ENCODE measurements at regions not wholly inside any gene's neighbourhood (a gene's known extent, or its start where the extent isn't known, plus 50 kb on each side); places are given as distances from the start of the nearest gene placed in this dataset.

- no peak overlapping the region for H2AFZ ChIP-seq (ENCODE audit: low read depth)
- H3K9me2 ChIP-seq: no peaks in the 10 kb centered on the region
- CTCF ChIA-PET: interaction anchor here (0.6 to 1.6 kb wide), 2 partner anchors 14 to 722 kb away, joined by 3 to 5 read pairs; no protein-coding TSS in a partner anchor
- no peak overlapping the region for H3K4me2 ChIP-seq
- no peak overlapping the region for H3K27ac ChIP-seq (ENCODE audit: low read depth in 2 of 2, low read length in 1 of 2)
- no peaks in the 10 kb centered on the region for H3K27me3 ChIP-seq (ENCODE audit: insufficient read depth)
- H3F3A ChIP-seq (replicated peaks; ENCODE audit: insufficient read depth): no peaks in the 10 kb centered on the region
- no peak overlapping the region for H3K9ac ChIP-seq
- POLR2A ChIA-PET: no interaction called here
- H4K20me1 ChIP-seq (ENCODE audit: insufficient read depth): no peaks in the 10 kb centered on the region
- DNase-seq: no peak
- H3K4me1 ChIP-seq (ENCODE audit: control insufficient read depth in 1 of 2, insufficient read depth in 2 of 2, low read depth in 1 of 2, low read length in 1 of 2): no peaks in the 10 kb centered on the region
- 38% methylated on average over 10 of the region's 10 CpGs for WGBS (ENCODE audit: low lambda C conversion rate)
- H3K79me2 ChIP-seq (ENCODE audit: insufficient read depth): no peaks in the 10 kb centered on the region
- no peak overlapping the region for H3K4me3 ChIP-seq (ENCODE audit: low read depth in 2 of 2, low read length in 1 of 2)
- no peaks in the 10 kb centered on the region for H3K9me3 ChIP-seq
- TF ChIP-seq MXI1 (IDR thresholded peaks at IDR 0.05; ENCODE audit: low read depth, low read length): no peak
- no peak for TF ChIP-seq MEF2A (IDR thresholded peaks at IDR 0.05; ENCODE audit: borderline replicate concordance, low read depth)
- no peak for TF ChIP-seq RAD21 (IDR thresholded peaks at IDR 0.05; ENCODE audit: low read length)
- TF ChIP-seq GABPA (IDR thresholded peaks at IDR 0.05; ENCODE audit: low read depth): no peak
- TF ChIP-seq EP300 (IDR thresholded peaks at IDR 0.05; ENCODE audit: borderline replicate concordance in 1 of 2, low read depth in 1 of 2, low read length in 1 of 2): no peak
- no peak for TF ChIP-seq FOSL2 (IDR thresholded peaks at IDR 0.05; ENCODE audit: borderline replicate concordance, low read depth)
- H3K36me3 ChIP-seq (replicated peaks in 1 of 2; ENCODE audit: control insufficient read depth in 1 of 2, insufficient read depth in 2 of 2, low read length in 1 of 2): no peaks in the 10 kb centered on the region
These were observed 364.8 kb downstream of the RPS6KC1 start for GRCh38 chr1:213415691-213416380.

DNA sequence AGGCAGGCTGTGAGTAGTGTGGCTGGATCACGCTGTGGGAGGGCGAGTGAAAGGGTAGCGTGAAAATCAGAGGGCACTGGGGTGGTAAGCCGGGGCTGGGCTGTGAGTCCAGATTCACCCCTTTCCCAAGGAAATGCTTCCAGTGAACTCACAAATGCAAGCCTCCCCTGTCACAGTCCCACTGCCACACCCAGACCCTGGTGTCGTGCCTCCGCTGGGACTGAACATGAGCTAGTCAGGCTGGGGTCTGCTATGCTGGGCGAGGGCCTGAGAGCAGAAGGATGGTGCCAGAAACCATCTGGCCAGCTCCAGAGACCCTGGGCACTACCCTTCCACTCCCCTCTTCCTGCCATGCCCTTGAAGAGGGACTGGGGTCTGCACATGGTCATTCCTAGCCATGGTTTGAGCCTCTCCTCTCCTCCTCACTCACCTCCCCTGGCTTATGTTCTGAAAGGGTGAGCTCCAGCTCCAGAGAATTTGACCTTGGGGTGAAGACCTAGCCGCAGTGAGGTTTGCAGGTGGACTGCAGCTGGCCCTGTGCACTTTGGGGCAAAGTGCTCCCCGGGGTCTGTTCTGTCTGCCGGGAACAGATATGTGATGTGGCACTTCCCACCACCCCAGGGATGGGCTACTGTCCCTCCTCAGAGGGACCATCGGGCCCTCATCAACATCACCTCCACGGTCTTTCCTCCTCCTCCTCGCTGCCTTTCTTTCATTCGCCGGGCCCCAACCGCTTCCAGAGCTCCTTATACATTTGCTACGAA lies 365.6 kb downstream of the RPS6KC1 start:
- H3K4me1 ChIP-seq (ENCODE audit: control insufficient read depth in 1 of 2, insufficient read depth in 2 of 2, low read depth in 1 of 2, low read length in 1 of 2): no peaks in the 10 kb centered on the region
- H3K4me2 ChIP-seq: no peak overlapping the region
- TF ChIP-seq NRF1 (IDR thresholded peaks at IDR 0.05; ENCODE audit: low read depth, low read length) (no peak), MXI1 (IDR thresholded peaks at IDR 0.05; ENCODE audit: low read depth, low read length) (no peak), TCF12 (IDR thresholded peaks at IDR 0.05) (no peak), POLR2AphosphoS5 (IDR thresholded peaks at IDR 0.05; ENCODE audit: low read depth, low read length) (no peak), GABPA (IDR thresholded peaks at IDR 0.05; ENCODE audit: low read depth) (no peak), ELF1 (IDR thresholded peaks at IDR 0.05) (no peak), CHD2 (IDR thresholded peaks at IDR 0.05; ENCODE audit: low read length, partially characterized antibody) (no peak), FOXM1 (IDR thresholded peaks at IDR 0.05; ENCODE audit: low read depth) (no peak), SIN3A (IDR thresholded peaks at IDR 0.05; ENCODE audit: borderline replicate concordance, low read depth, low read length) (no peak), YY1 (IDR thresholded peaks at IDR 0.05; ENCODE audit: low read depth) (no peak), FOSL2 (IDR thresholded peaks at IDR 0.05; ENCODE audit: borderline replicate concordance, low read depth) (no peak), RXRA (IDR thresholded peaks at IDR 0.05; ENCODE audit: borderline replicate concordance, low read depth) (no peak), MAX (IDR thresholded peaks at IDR 0.05; ENCODE audit: low read depth) (no peak), EZH2phosphoT487 (IDR thresholded peaks at IDR 0.05; ENCODE audit: borderline replicate concordance, low read depth) (no peak), NFIC (IDR thresholded peaks at IDR 0.05; ENCODE audit: borderline replicate concordance) (no peak)
- TF ChIP-seq, protein P1, sequence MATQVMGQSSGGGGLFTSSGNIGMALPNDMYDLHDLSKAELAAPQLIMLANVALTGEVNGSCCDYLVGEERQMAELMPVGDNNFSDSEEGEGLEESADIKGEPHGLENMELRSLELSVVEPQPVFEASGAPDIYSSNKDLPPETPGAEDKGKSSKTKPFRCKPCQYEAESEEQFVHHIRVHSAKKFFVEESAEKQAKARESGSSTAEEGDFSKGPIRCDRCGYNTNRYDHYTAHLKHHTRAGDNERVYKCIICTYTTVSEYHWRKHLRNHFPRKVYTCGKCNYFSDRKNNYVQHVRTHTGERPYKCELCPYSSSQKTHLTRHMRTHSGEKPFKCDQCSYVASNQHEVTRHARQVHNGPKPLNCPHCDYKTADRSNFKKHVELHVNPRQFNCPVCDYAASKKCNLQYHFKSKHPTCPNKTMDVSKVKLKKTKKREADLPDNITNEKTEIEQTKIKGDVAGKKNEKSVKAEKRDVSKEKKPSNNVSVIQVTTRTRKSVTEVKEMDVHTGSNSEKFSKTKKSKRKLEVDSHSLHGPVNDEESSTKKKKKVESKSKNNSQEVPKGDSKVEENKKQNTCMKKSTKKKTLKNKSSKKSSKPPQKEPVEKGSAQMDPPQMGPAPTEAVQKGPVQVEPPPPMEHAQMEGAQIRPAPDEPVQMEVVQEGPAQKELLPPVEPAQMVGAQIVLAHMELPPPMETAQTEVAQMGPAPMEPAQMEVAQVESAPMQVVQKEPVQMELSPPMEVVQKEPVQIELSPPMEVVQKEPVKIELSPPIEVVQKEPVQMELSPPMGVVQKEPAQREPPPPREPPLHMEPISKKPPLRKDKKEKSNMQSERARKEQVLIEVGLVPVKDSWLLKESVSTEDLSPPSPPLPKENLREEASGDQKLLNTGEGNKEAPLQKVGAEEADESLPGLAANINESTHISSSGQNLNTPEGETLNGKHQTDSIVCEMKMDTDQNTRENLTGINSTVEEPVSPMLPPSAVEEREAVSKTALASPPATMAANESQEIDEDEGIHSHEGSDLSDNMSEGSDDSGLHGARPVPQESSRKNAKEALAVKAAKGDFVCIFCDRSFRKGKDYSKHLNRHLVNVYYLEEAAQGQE (IDR thresholded peaks at IDR 0.05; ENCODE audit: low read depth, low read length): no peak
- TF ChIP-seq, protein P2, sequence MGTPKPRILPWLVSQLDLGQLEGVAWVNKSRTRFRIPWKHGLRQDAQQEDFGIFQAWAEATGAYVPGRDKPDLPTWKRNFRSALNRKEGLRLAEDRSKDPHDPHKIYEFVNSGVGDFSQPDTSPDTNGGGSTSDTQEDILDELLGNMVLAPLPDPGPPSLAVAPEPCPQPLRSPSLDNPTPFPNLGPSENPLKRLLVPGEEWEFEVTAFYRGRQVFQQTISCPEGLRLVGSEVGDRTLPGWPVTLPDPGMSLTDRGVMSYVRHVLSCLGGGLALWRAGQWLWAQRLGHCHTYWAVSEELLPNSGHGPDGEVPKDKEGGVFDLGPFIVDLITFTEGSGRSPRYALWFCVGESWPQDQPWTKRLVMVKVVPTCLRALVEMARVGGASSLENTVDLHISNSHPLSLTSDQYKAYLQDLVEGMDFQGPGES (IDR thresholded peaks at IDR 0.05; ENCODE audit: low read depth, low read length): no peak
- no peaks in the 10 kb centered on the region for H3K9me2 ChIP-seq
- H3F3A ChIP-seq (replicated peaks; ENCODE audit: insufficient read depth): no peaks in the 10 kb centered on the region
- CTCF ChIA-PET: interaction anchor here (1.6 kb wide), 1 partner anchor 13 kb away, joined by 5 read pairs; no protein-coding TSS in a partner anchor
- no peak overlapping the region for H2AFZ ChIP-seq (ENCODE audit: low read depth)
- no peaks in the 10 kb centered on the region for H3K79me2 ChIP-seq (ENCODE audit: insufficient read depth)
- no peak overlapping the region for H3K9ac ChIP-seq
- no peaks in the 10 kb centered on the region for H3K9me3 ChIP-seq
- no peak overlapping the region for H3K27ac ChIP-seq (ENCODE audit: low read depth in 2 of 2, low read length in 1 of 2)
- H4K20me1 ChIP-seq (ENCODE audit: insufficient read depth): no peaks in the 10 kb centered on the region
- no peaks in the 10 kb centered on the region for H3K36me3 ChIP-seq (replicated peaks in 1 of 2; ENCODE audit: control insufficient read depth in 1 of 2, insufficient read depth in 2 of 2, low read length in 1 of 2)
- no peak overlapping the region for H3K4me3 ChIP-seq (ENCODE audit: low read depth in 2 of 2, low read length in 1 of 2)
- no peak for DNase-seq
- POLR2A ChIA-PET: no interaction called here
- H3K27me3 ChIP-seq (ENCODE audit: insufficient read depth): no peaks in the 10 kb centered on the region
- WGBS (ENCODE audit: low lambda C conversion rate): 62% methylated on average over 11 of the region's 17 CpGs

Data from SK-N-SH (cell line).